HCT116 (cell line): ENCODE measurements at regions not wholly inside any gene's neighbourhood (a gene's known extent, or its start where the extent isn't known, plus 50 kb on each side); places are given as distances from the start of the nearest gene placed in this dataset.

ENCODE experiments used
- ATAC-seq: fragments of 200-7000 bp; cut with Tn5 transposase; 2 replicates; pipeline ENCODE4 v1.9.1; 2020; ENCODE audit warnings: mild to moderate bottlenecking, moderate library complexity
- BruUV-seq: library from RNA; stranded (reverse); fragments of 400-500 nt; replicated peaks from 2 replicates; lab custom pipeline; 2021; lab: Mats Ljungman, UMichigan
- CTCF ChIA-PET: fragments of 300-600 bp; sonication (Branson Sonifier 250); formaldehyde crosslinking; loops from one replicate; lab custom pipeline; 2021; ENCODE audit warnings: antibody characterized with exemption; lab: Charles Lee
- POLR2A ChIA-PET: fragments of 300-600, 350-600 bp; sonication (Branson Sonifier 250); formaldehyde crosslinking; loops from one replicate; lab custom pipeline; 2021; ENCODE audit warnings: antibody characterized with exemption; lab: Charles Lee
- RAD21 ChIA-PET, 2 experiments: fragments of 300-600 bp; sonication (Branson Sonifier 250); formaldehyde crosslinking; loops; one replicate each; lab custom pipeline; 2023; ENCODE audit warnings: low total read pairs in 2 of 2; ENCODE audit not compliant: uncharacterized antibody in 2 of 2, unreplicated experiment in 2 of 2, low non-redundant PET in 1 of 2; lab: Charles Lee
- DNase-seq: peaks from one replicate; pipeline ENCODE4 v3.0.0-alpha.2; 2010; ENCODE audit warnings: low read depth, low spot score
- H2AFZ ChIP-seq: fragments of 200-600 bp; shearing (Covaris generic), sonication (generic); 2 replicates; pipeline ENCODE4 v1.6.1; 2017; ENCODE audit warnings: low read depth, mixed run types, mixed read lengths, antibody characterized with exemption, low read length; ENCODE audit not compliant: poor library complexity, severe bottlenecking
- H3K27ac ChIP-seq: 2 replicates; pipeline ENCODE4 v1.5.1; 2012; ENCODE audit warnings: low read depth, low read length
- H3K27me3 ChIP-seq: fragments of 200-600 bp; sonication (generic); 2 replicates; pipeline ENCODE4 v1.6.1; 2016; ENCODE audit warnings: mixed run types, low read length, mixed read lengths; ENCODE audit not compliant: insufficient read depth
- H3K36me3 ChIP-seq, 2 experiments: fragments of 200-500 bp in 1 of 2; fragments of 200-600 bp in 1 of 2; sonication (Bioruptor generic) in 1 of 2; sonication (generic) in 1 of 2; 2 replicates each; pipeline versions ENCODE4 v1.5.1 to v1.6.1; 2014 to 2016; ENCODE audit warnings: low read length in 2 of 2, inconsistent platforms in 1 of 2, mixed read lengths in 1 of 2, mixed run types in 1 of 2; ENCODE audit not compliant: insufficient read depth in 2 of 2, control insufficient read depth in 1 of 2
- H3K4me1 ChIP-seq, 2 experiments: fragments of 200-600 bp in 1 of 2; sonication (generic) in 1 of 2; 2 replicates each; pipeline versions ENCODE4 v1.5.1 to v1.6.1; 2012 to 2017; ENCODE audit warnings: low read length in 2 of 2, inconsistent platforms in 1 of 2, mild to moderate bottlenecking in 1 of 2, mixed read lengths in 1 of 2, mixed run types in 1 of 2, moderate library complexity in 1 of 2; ENCODE audit not compliant: insufficient read depth in 2 of 2, control insufficient read depth in 1 of 2
- H3K4me2 ChIP-seq: fragments of 200-600 bp; sonication (generic); 2 replicates; pipeline ENCODE4 v1.6.1; 2017; ENCODE audit warnings: mixed run types, low read length, mixed read lengths
- H3K4me3 ChIP-seq, 2 experiments: fragments of 200-600 bp in 1 of 2; sonication (generic) in 1 of 2; replicated peaks in 1 of 2; 2 replicates each; pipeline ENCODE4 v1.5.1; 2011 to 2016; ENCODE audit warnings: low read length in 2 of 2, control low read depth in 1 of 2, low read depth in 1 of 2, mild to moderate bottlenecking in 1 of 2, mixed read lengths in 1 of 2, mixed run types in 1 of 2
- H3K79me2 ChIP-seq: fragments of 200-600 bp; sonication (generic); 2 replicates; pipeline ENCODE4 v1.6.1; 2017; ENCODE audit warnings: mild to moderate bottlenecking, mixed run types, low read length, moderate library complexity, mixed read lengths; ENCODE audit not compliant: insufficient read depth
- H3K9ac ChIP-seq: fragments of 200-600 bp; sonication (generic); 2 replicates; pipeline ENCODE4 v1.6.1; 2016; ENCODE audit warnings: low read length, mixed read lengths
- H3K9me2 ChIP-seq: fragments of 200-600 bp; sonication (generic), shearing (Covaris generic); 2 replicates; pipeline ENCODE4 v1.6.1; 2017; ENCODE audit warnings: mixed run types, mild to moderate bottlenecking, moderate library complexity; ENCODE audit not compliant: insufficient read depth
- H3K9me3 ChIP-seq, 2 experiments: fragments of 200-500 bp in 1 of 2; fragments of 200-600 bp in 1 of 2; sonication (Bioruptor generic) in 1 of 2; sonication (generic) in 1 of 2; 2 replicates each; pipeline ENCODE4 v1.6.1; 2014 to 2017; ENCODE audit warnings: low read length in 2 of 2, mixed read lengths in 2 of 2, inconsistent platforms in 1 of 2, low read depth in 1 of 2, mild to moderate bottlenecking in 1 of 2, mixed run types in 1 of 2, moderate library complexity in 1 of 2; ENCODE audit not compliant: control insufficient read depth in 1 of 2, insufficient read depth in 1 of 2
- H4K20me1 ChIP-seq: fragments of 200-600 bp; sonication (generic), shearing (Covaris generic); 2 replicates; pipeline ENCODE4 v1.6.1; 2017; ENCODE audit warnings: mixed run types, mild to moderate bottlenecking, moderate library complexity; ENCODE audit not compliant: insufficient read depth
- ATF3 ChIP-seq: IDR thresholded peaks from 2 replicates; pipeline ENCODE4 v1.6.1; 2012
- CBX3 ChIP-seq: IDR thresholded peaks from 2 replicates; pipeline ENCODE4 v1.6.1; 2012; ENCODE audit warnings: low read depth
- EGR1 ChIP-seq: IDR thresholded peaks from 2 replicates; pipeline ENCODE4 v1.6.1; 2012; ENCODE audit warnings: low read depth
- ELF1 ChIP-seq: IDR thresholded peaks from 2 replicates; pipeline ENCODE4 v1.6.1; 2012; ENCODE audit warnings: low read depth, borderline replicate concordance
- MAX ChIP-seq: IDR thresholded peaks from 2 replicates; pipeline ENCODE4 v1.6.1; 2012
- RAD21 ChIP-seq: IDR thresholded peaks from 2 replicates; pipeline ENCODE4 v1.6.1; 2012; ENCODE audit warnings: low read depth, mild to moderate bottlenecking
- REST ChIP-seq: IDR thresholded peaks from 2 replicates; pipeline ENCODE4 v1.6.1; 2012; ENCODE audit warnings: low read depth
- SP1 ChIP-seq: IDR thresholded peaks from 2 replicates; pipeline ENCODE4 v1.6.1; 2012; ENCODE audit warnings: low read depth
- SRF ChIP-seq: IDR thresholded peaks from 2 replicates; pipeline ENCODE4 v1.6.1; 2012; ENCODE audit warnings: low read depth
- TCF7L2 ChIP-seq: IDR thresholded peaks from 2 replicates; pipeline ENCODE4 v1.7.0; 2011; ENCODE audit warnings: borderline replicate concordance, inconsistent platforms; ENCODE audit not compliant: insufficient read depth, insufficient read length; ENCODE audit errors: extremely low read depth
- YY1 ChIP-seq: IDR thresholded peaks from 2 replicates; pipeline ENCODE4 v1.6.1; 2011; ENCODE audit warnings: low read length, low read depth, moderate library complexity, mild to moderate bottlenecking; ENCODE audit not compliant: insufficient replicate concordance; ENCODE audit errors: extremely low read depth
- ZNF274 ChIP-seq: fragments of 200-500 bp; sonication (Bioruptor generic); IDR thresholded peaks from 2 replicates; pipeline ENCODE4 v1.6.1; 2014; ENCODE audit warnings: mild to moderate bottlenecking, low read depth, low read length, inconsistent platforms
- intact Hi-C: fragments of 100-400 bp; cut with micrococcal nuclease; formaldehyde crosslinking; loops from 2 replicates; pipeline ENCODE4 v1.10.0; 2022

- H3K4me2 ChIP-seq, result no peak overlapping the region
- intact Hi-C loops, result no loop called here
- H3K9me3 ChIP-seq, result no peaks in the 10 kb centered on the region
- no peak for ATAC-seq
- POLR2A ChIA-PET, result no interaction called here
- no peak for DNase-seq
- no peaks in the 10 kb centered on the region for H3K4me1 ChIP-seq
- no peak overlapping the region for H3K27ac ChIP-seq
- no peaks in the 10 kb centered on the region for H4K20me1 ChIP-seq
- CTCF ChIA-PET, result no interaction called here
- RAD21 ChIA-PET, result no interaction called here
- H3K4me3 ChIP-seq, result no peak overlapping the region
- H3K27me3 ChIP-seq, result no peaks in the 10 kb centered on the region
- H3K9me2 ChIP-seq, result no peaks in the 10 kb centered on the region
- no peak overlapping the region for H3K9ac ChIP-seq
- no peaks in the 10 kb centered on the region for H3K36me3 ChIP-seq
- BruUV-seq, result no TSS peak
- TF ChIP-seq CBX3 (no peak), SP1 (no peak), TCF7L2 (no peak), EGR1 (no peak), MAX (no peak), ATF3 (no peak), YY1 (no peak), RAD21 (no peak), SRF (no peak), ELF1 (no peak), REST (no peak), ZNF274 (no peak)
- TF ChIP-seq, all 23 proteins: peak for 0
- Histone ChIP-seq H3K79me2 (no peaks in the 10 kb centered on the region), H2AFZ (no peak overlapping the region)
Observed at GRCh38 chr14:54046250-54046649, 89.6 kb upstream of the BMP4 start.
